ENCODE measurements at regions not wholly inside any gene's neighbourhood (a gene's known extent, or its start where the extent isn't known, plus 50 kb on each side); places are given as distances from the start of the nearest gene placed in this dataset.

- Histone ChIP-seq H3K27me3 (ENCODE audit: control insufficient read depth, insufficient read depth, low read length) (no peaks in the 10 kb centered on the region), H3K4me3 (ENCODE audit: low read depth, low read length) (no peak overlapping the region), H3K36me3 (ENCODE audit: control insufficient read depth, insufficient read depth, low read length) (no peaks in the 10 kb centered on the region)
- no peak for FAIRE-seq
- TF ChIP-seq CTCF (IDR thresholded peaks at IDR 0.05; ENCODE audit: insufficient read depth, low read length, severe bottlenecking): no peak
- DNase-seq (ENCODE audit: low read depth): no peak
These were observed 54.7 kb downstream of the ASCL1 start for GRCh38 chr12:103011974-103012763.

DNA sequence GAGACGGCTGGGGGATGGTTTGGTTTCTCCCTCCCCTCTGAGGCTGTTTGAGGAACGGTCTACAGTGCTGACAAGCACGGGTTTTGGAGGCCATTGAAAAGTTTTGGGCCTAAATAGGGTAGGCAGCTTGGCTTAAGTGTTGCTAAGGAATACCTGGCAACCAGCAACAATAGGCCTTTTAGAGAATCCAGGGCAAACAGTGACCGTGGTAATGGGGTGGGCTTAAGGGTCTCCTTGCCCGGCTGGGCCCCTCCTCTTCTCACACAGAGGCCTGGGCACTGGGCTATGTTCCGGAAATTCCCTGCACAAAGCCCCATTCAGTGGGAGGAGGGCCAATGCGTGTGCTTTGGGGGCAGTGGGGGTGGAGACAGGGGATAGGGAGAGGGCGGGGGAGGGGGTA, 55.4 kb downstream of the ASCL1 start:
- no peak for TF ChIP-seq CTCF (IDR thresholded peaks at IDR 0.05; ENCODE audit: insufficient read depth, low read length, severe bottlenecking)
- FAIRE-seq: no peak
- Histone ChIP-seq H3K27me3 (ENCODE audit: control insufficient read depth, insufficient read depth, low read length) (no peaks in the 10 kb centered on the region), H3K36me3 (ENCODE audit: control insufficient read depth, insufficient read depth, low read length) (no peaks in the 10 kb centered on the region), H3K4me3 (ENCODE audit: low read depth, low read length) (no peak overlapping the region)
- no peak for DNase-seq (ENCODE audit: low read depth)

DNA sequence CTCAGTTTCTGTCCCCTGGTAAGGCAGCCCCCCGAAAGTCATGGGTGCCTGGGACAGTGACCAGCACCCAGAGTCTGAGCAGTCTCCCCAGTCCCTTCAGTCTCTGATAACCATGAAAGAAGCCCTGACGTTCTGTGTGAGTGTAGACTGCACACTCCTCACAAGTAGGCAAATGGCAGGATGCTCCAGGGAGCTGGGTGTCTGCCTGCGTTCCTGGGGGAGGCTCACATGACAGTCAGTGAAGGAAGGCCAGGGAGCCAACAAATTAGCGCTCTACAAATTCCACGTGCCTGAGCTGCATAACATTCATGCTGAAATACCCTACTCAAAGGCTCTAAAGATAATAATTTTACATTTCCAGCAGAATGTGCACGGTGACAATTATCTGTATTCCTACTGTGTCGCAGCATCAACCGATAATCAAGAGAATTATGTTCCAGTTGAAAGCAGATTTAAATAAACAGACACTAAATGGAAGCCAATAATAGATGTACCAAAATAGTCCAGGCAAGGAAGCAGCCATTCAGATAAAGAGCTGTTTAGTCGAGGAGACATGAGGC, 56.3 kb downstream of the ASCL1 start:
- Histone ChIP-seq H3K36me3 (ENCODE audit: control insufficient read depth, insufficient read depth, low read length) (no peaks in the 10 kb centered on the region), H3K27me3 (ENCODE audit: control insufficient read depth, insufficient read depth, low read length) (no peaks in the 10 kb centered on the region)

DNA sequence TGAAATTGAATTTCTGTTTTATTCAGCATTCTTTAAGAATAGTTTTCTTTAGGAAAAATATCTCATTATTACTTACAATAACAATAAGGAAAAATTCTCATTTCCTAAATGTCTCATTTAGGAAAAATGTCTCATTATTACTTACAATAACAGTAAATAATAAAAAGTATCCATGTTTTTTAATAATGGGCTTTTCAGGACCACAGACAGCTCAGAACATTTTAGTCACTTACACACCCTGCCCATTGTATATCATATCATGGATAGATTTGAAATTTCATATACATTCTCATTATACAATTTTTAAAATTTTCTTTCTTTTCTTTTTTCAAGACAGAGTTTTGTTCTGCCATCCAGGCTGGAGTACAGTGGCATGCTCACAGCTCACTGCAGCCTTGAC, 58.9 kb downstream of the ASCL1 start:
- no peak for DNase-seq (ENCODE audit: low read depth)
- H3K27me3 ChIP-seq (ENCODE audit: control insufficient read depth, insufficient read depth, low read length): no peaks in the 10 kb centered on the region

More for the DNA sequence above, 56.3 kb downstream of the ASCL1 start:
- FAIRE-seq: no peak
- no peak for DNase-seq (ENCODE audit: low read depth)
- H3K4me3 ChIP-seq (ENCODE audit: low read depth, low read length): no peak overlapping the region
- no peak for TF ChIP-seq CTCF (IDR thresholded peaks at IDR 0.05; ENCODE audit: insufficient read depth, low read length, severe bottlenecking)

GRCh38 chr12:103020839-103021238, 63.4 kb downstream of the ASCL1 start:
- TF ChIP-seq CTCF (IDR thresholded peaks at IDR 0.05; ENCODE audit: insufficient read depth, low read length, severe bottlenecking): no peak
- DNase-seq (ENCODE audit: low read depth): no peak
- Histone ChIP-seq H3K27me3 (ENCODE audit: control insufficient read depth, insufficient read depth, low read length) (no peaks in the 10 kb centered on the region), H3K36me3 (ENCODE audit: control insufficient read depth, insufficient read depth, low read length) (no peaks in the 10 kb centered on the region), H3K4me3 (ENCODE audit: low read depth, low read length) (no peak overlapping the region)
- FAIRE-seq: no peak

More for the DNA sequence above, 58.9 kb downstream of the ASCL1 start:
- Histone ChIP-seq H3K36me3 (ENCODE audit: control insufficient read depth, insufficient read depth, low read length) (no peaks in the 10 kb centered on the region), H3K4me3 (ENCODE audit: low read depth, low read length) (no peak overlapping the region)
- TF ChIP-seq CTCF (IDR thresholded peaks at IDR 0.05; ENCODE audit: insufficient read depth, low read length, severe bottlenecking): no peak
- no peak for FAIRE-seq

All from bronchial epithelial cell (primary cell).